B cell (primary cell): ENCODE measurements at regions not wholly inside any gene's neighbourhood (a gene's known extent, or its start where the extent isn't known, plus 50 kb on each side); places are given as distances from the start of the nearest gene placed in this dataset.
"Not testable (repeated sequence)": the region's sequence is repeated elsewhere in the genome, so short reads cannot be mapped to it uniquely, and the experiment has no call there.

ENCODE experiments used
- CTCF ChIP-seq: fragments of 200-600 bp; IDR thresholded peaks from one replicate; pipeline ENCODE4 v1.8.0; 2022; ENCODE audit warnings: antibody characterized with exemption, mild to moderate bottlenecking
- EZH2 ChIP-seq: IDR thresholded peaks from 2 replicates; pipeline ENCODE4 v1.6.1; 2012; ENCODE audit warnings: borderline replicate concordance, low read depth, mild to moderate bottlenecking, moderate library complexity, low read length; ENCODE audit not compliant: insufficient read depth, poor library complexity, severe bottlenecking

GRCh38 chr14:19160379-19160778 lies 193.1 kb downstream of the POTEM start:
- TF ChIP-seq EZH2, CTCF: not testable (repeated sequence)
